Suprapubic skin (tissue), 3 donors: ENCODE measurements at regions not wholly inside any gene's neighbourhood (a gene's known extent, or its start where the extent isn't known, plus 50 kb on each side); places are given as distances from the start of the nearest gene placed in this dataset.

ENCODE experiments used
- EP300 ChIP-seq: sonication (generic); formaldehyde crosslinking; IDR thresholded peaks from one replicate; pipeline ENCODE4 v1.6.1; 2017; ENCODE audit warnings: antibody characterized with exemption
- POLR2A ChIP-seq, 2 donors: fragments of 450-650 bp; IDR thresholded peaks; one replicate each; pipeline ENCODE4 v1.6.1; 2017; ENCODE audit warnings: antibody characterized with exemption in 2 of 2, mild to moderate bottlenecking in 2 of 2, moderate library complexity in 2 of 2
- TF ChIP-seq, protein P1 (sequence below), 2 donors: fragments of 200-600 bp in 1 of 2; fragments of 450-650 bp in 1 of 2; sonication (generic) in 1 of 2; IDR thresholded peaks; one replicate each; pipeline ENCODE4 v1.5.1; 2016 to 2019; ENCODE audit warnings: antibody characterized with exemption in 2 of 2, mild to moderate bottlenecking in 1 of 2, moderate library complexity in 1 of 2

DNA sequence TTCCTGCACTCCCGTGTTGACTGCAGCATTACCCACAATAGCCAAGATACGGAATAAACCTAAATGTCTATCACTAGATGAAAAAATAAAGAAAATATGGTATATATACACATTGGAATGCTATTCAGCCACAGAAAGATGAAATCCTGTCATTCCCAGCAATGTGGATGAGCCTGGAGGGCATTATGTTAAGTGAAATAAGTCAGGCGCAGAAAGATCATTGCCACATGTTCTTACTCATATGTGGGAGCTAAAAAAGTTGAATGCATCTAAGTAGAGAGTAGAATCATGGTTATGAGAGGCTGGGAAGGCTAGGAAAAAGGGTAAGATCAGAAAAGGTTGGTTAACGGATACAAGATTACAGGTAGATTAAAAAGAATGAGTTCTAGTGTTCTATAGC is 219.1 kb upstream of the MKI67 start:
- TF ChIP-seq, protein P1, sequence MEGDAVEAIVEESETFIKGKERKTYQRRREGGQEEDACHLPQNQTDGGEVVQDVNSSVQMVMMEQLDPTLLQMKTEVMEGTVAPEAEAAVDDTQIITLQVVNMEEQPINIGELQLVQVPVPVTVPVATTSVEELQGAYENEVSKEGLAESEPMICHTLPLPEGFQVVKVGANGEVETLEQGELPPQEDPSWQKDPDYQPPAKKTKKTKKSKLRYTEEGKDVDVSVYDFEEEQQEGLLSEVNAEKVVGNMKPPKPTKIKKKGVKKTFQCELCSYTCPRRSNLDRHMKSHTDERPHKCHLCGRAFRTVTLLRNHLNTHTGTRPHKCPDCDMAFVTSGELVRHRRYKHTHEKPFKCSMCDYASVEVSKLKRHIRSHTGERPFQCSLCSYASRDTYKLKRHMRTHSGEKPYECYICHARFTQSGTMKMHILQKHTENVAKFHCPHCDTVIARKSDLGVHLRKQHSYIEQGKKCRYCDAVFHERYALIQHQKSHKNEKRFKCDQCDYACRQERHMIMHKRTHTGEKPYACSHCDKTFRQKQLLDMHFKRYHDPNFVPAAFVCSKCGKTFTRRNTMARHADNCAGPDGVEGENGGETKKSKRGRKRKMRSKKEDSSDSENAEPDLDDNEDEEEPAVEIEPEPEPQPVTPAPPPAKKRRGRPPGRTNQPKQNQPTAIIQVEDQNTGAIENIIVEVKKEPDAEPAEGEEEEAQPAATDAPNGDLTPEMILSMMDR (IDR thresholded peaks at IDR 0.05), result no peak
- TF ChIP-seq POLR2A (IDR thresholded peaks at IDR 0.05) (no peak), EP300 (no peak)
